HG03097 (cell line): ENCODE measurements at regions not wholly inside any gene's neighbourhood (a gene's known extent, or its start where the extent isn't known, plus 50 kb on each side); places are given as distances from the start of the nearest gene placed in this dataset.

ENCODE experiments used
- ATAC-seq: cut with Tn5 transposase; IDR thresholded peaks from one replicate; pipeline ENCODE4 v1.9.1; 2021; ENCODE audit not compliant: unreplicated experiment, low FRiP score

DNA sequence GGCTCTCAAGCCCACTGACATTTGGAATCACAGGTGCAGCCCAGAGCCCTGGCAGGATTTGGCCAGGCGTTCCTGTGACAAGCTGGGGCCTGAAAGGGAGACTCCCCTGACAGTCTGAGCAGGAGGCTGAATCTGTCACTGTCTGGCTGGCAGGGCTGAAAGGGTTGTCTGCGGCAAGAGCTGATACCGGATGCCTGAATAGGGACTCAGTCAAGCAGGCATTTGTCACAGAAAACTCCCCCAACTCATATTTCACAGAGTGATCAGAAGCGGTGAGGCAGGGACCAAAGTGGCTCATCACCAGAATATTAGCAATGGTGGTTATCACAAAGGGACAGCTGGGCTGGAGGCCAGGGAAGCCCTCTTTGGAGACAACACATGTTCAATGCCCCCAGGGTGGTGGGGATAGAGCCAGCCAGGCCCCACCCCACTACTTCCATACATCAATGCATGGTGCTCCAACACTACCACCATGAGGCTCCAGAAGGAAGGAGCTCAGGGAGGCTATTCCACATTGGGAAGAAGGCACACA, 295.5 kb downstream of the DTWD2 start:
- ATAC-seq = no peak

- ATAC-seq = peak; percentile 84
Measured at GRCh38 chr5:118687661-118688621, 300.4 kb downstream of the DTWD2 start.

GRCh38 chr5:118687100-118687499, 301.2 kb downstream of the DTWD2 start:
- ATAC-seq = no peak

DNA sequence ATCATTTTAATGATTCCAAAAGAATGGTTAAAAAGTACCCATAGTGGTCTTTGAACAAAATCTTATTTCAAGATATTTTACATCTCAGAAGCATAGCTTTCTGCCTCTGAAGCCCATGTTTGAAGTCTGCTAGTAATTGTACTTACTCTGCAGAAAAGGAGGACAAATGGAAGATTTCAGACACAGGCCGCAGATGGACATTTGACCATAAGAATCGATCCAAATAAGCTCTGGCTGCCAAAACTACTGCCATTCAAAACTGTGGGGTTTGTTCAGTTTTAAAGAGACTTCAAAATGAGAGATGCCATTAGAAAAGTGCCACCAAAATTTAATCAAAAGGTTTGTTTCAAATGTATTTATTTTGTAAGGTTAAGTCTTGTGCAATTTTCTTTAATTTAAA, 306.7 kb downstream of the DTWD2 start:
- no peak for ATAC-seq

DNA sequence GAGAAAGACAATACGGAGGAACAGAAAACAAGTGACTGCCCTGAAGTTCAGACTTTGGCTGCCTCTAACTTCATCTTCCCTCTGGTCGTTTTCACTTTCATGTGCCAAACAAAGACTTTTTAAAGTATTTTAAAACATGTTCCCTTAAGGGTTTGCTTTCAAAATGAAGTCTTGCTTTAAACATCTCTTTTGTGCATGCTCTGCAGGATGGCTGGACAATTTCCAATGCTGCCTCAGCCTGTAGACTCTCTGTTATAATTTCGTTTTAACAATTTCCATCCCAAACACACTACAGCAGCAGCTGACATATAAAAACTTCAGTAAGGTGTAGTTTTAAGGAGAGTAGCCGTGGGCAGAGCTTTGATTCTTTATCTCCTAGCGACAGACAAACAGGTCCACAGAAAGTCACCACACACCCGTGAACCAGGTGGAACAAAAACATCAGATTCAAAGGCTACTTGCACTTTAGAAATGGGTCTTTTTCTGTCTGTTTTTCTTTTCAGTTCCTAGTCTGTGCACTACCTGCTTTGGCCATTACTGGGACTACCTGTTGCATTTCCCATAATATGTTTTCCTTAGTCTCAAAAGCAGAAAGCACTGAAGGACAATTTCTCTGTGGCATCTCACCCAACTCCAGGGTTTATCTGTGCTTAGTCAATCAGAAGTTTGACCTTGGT, 308.9 kb downstream of the DTWD2 start:
- ATAC-seq = no peak

GRCh38 chr5:118678746-118679145, 309.6 kb downstream of the DTWD2 start:
- no peak for ATAC-seq

DNA sequence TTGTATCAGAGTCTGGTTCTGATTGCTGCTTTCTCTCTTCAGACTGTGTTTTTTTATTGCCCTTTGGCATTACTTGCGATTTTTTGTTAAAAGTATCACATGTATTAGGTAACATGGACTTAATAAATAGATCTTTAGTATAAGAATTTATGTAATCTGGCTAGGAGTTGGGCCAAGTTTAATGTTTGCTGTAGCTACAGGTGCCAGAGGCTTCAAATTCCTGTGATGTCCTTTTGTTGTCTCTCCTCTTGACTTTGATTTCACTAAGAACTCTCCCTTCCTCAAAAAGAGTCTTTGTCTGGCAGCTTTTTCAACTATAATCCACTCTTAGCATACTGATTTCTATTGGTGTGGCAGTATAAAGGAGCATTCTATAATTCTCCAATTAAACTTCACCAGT, 313.1 kb downstream of the DTWD2 start:
- ATAC-seq = no peak

DNA sequence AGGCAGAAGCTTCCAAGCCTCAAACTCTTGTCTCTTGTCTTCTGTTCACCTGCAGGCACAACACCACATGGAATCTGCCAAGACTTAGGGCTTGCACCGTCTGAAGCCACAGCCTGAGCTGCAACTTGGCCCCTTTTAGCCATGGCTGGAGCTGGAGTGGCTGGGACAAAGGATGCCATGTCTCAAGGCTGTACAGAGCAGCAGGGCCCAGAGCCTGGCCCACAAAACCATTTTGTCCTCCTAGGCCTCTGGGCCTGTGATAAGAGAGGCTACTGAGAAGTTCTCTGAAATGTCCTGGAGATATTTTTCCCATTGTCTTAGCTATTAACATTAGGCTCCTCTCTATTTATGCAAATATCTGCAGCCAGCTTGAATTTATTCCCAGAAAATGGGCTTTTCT, 330.8 kb downstream of the DTWD2 start:
- no peak for ATAC-seq

DNA sequence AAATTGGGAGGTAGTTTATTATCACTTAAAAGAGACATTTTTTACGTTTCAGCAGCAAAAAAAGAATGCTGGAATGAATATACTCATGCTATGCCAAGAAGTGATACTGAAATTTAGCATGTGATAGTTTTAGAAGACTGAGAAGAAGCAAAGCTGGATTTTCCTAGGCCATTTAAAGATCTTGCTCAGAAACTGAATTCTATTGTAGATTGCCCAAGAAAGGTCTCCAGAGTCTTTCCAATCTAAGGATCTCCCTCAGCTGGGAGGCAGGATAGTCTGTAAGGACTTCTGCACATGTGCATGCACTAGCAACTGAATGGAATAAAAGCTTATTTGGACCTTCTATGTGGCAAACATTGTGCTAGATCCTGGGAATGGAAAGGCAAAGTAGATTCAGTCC, 334.5 kb downstream of the DTWD2 start:
- ATAC-seq = no peak

DNA sequence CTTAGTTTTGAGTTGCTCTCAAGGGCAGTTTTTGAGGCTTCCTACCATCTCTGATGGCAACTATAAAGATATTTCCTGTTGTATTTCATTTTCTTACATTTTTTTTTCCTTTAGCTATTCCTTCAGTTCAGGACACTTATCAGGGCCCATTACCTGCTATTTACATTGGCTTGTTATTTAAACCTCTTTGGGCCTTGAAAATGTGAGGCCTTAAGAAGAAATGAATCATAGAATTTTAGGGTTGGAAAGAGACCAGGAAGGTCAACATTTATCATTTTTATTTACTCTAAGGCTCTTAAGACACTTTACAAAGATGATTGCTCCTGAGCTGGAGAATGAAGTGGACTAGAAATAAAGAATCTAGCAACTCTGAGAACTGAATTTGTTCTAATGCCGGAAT, 335.2 kb downstream of the DTWD2 start:
- no peak for ATAC-seq

DNA sequence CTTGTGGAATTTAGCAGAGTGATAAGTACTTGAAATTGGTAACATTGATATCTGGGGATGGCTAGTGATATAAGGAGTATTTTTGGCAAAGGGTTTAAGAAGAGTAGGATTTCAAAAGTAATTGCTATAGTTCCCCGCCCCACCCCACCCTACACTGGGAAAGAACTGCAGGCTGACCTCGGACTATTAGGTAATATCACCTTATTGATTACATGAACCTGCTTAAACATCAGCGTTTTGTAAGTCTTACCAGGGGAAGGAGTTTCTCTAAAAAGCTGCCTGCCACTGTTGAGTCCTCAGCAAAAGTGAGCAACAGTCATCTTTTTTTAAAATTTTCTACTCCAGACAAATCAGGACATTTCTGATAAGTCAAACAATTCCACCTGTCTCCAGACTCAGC, 337.3 kb downstream of the DTWD2 start:
- no peak for ATAC-seq

DNA sequence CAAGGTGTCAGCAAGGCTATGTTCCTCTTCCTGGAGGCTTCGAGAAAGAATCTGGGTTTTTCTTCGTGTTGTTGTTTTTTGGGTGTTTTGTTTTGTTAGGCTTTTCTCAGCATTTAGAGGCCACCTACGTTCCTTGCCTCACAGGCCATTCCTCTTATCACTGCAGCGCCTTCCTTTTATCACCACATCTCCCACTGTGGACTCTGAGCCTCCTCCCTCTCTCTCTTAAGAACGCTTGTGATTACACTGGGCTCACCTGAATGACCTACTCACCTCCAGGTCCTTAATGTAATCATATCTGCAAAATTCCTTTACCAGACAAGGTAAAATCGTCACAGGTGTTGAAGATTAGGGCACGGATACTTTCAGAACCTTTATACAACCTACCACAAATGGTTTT, 340.8 kb downstream of the DTWD2 start:
- no peak for ATAC-seq

DNA sequence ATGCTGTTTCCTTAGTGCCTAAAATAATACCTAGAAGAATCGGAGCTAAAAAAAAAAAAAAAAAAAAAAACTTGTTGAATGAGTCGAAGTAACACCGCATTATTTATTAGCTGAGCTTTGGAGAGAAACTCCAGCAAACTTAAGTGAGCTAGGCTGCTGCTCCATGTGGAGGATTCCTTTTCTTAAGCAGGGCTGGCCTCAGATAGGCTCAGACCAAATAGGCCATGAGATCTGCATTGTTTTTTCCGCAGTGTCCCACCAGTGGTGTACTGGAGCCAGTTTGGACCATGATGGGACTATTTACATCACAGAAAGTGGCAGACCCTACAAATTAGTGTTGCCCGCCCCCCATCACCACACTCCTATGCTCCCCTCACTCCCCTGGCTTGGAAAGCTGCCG, 341.4 kb downstream of the DTWD2 start:
- no peak for ATAC-seq

DNA sequence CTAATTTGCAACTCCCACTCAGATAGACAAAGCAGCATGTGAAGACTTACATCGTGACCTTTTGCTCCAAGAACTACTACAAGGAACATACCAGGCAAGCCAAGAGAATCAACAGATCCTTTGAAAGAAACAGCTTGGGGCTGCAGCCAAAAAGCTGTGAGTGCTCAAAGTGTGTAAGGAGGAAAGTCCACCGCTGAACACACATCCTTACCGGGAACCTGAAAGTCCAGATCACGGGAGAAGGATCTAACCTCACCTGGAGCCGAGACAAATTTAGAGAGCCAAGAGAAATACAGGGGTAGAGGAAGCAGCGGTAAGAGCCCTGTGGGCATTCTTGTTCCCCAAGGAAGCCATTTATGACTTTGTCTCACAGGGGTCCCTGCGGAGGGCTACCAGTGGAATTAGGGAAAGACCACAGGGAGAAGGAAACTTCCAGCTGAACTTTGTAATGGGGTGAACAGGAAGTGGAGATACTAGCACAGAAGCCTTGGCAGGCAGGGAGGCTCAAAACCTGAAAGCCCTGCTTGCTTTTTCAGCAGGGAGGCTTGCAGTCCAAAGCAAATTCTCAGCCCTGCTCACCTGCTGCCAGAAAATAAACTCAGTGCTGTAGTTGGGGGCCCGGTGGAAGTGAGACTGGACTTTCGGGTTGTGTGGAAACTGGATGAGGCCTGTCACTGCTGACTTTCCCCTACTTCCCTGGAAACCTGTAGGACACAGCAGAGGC, 350.2 kb downstream of the DTWD2 start:
- ATAC-seq = no peak

DNA sequence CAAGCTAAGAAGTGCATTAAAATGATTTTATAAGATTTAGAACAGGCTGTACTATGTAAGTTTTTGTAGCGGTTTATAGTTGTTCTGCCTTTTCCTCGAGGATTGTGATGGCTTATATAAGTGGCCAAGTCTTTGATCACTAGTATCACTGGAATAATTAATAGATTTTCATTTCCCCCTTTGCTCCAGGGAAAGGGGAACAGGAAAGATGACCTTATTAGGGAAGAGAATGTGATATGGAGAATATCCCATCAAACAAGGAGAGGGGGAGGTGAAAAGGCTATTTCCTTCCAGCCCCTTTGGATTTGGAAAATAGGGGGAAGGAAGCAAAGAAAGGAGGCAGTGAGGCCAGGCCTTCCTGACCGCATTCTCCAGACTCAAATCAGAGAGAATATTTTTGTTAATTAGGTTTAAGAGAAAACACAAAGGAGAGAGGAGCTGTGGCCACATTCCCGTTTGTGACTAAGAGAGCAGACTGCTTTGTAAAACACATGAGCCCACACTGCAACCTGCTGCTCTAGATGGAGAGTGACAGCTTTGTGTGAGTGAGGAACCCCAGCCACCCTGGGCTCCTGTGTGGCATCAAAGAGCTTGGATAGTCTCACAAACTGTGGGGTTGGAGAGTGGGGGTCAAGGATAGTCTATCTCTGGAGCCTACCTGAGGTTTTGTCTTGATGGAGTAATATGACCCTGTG, 359.5 kb downstream of the DTWD2 start:
- ATAC-seq = no peak

GRCh38 chr5:118620233-118620632, 368.1 kb downstream of the DTWD2 start:
- ATAC-seq = no peak

- ATAC-seq = no peak
Measured at GRCh38 chr5:118619823-118620222, 368.5 kb downstream of the DTWD2 start.

GRCh38 chr5:118616281-118616680, 372.1 kb downstream of the DTWD2 start:
- ATAC-seq = peak; percentile 90

- no peak for ATAC-seq
Measured at GRCh38 chr5:118614731-118615456, 373.5 kb downstream of the DTWD2 start.
